Putamen (tissue), 1 donor: ENCODE measurements at regions not wholly inside any gene's neighbourhood (a gene's known extent, or its start where the extent isn't known, plus 50 kb on each side); places are given as distances from the start of the nearest gene placed in this dataset.
"Not testable (repeated sequence)": the region's sequence is repeated elsewhere in the genome, so short reads cannot be mapped to it uniquely, and the experiment has no call there.

Experiments used
- DNase-seq: peaks from one replicate; pipeline ENCODE4 v3.0.0-alpha.2; 2016; ENCODE audit warnings: low spot score

- no peak for DNase-seq
These were observed 817.7 kb upstream of the B3GALT2 start for GRCh38 chr1:194004146-194004545.

GRCh38 chr1:194001726-194002350 lies 815.4 kb upstream of the B3GALT2 start:
- not testable (repeated sequence) for DNase-seq

- DNase-seq: no peak
These were observed 802.5 kb upstream of the B3GALT2 start for GRCh38 chr1:193988885-193989284.

GRCh38 chr1:193979219-193979618 lies 792.8 kb upstream of the B3GALT2 start:
- no peak for DNase-seq

- DNase-seq: no peak
These were observed 787.9 kb upstream of the B3GALT2 start for GRCh38 chr1:193974286-193974798.

- no peak for DNase-seq
These were observed 787.0 kb upstream of the B3GALT2 start for GRCh38 chr1:193973428-193973827.

GRCh38 chr1:193971595-193971994 lies 785.2 kb upstream of the B3GALT2 start:
- DNase-seq: no peak

- DNase-seq: no peak
These were observed 774.1 kb upstream of the B3GALT2 start for GRCh38 chr1:193960499-193960898.

- no peak for DNase-seq
These were observed 773.6 kb upstream of the B3GALT2 start for GRCh38 chr1:193960040-193960439.

GRCh38 chr1:193957556-193958095 lies 771.2 kb upstream of the B3GALT2 start:
- no peak for DNase-seq

GRCh38 chr1:193952778-193953374 lies 766.5 kb upstream of the B3GALT2 start:
- DNase-seq: no peak

- no peak for DNase-seq
These were observed 765.6 kb upstream of the B3GALT2 start for GRCh38 chr1:193951984-193952383.

- DNase-seq: no peak
These were observed 758.0 kb upstream of the B3GALT2 start for GRCh38 chr1:193944454-193944853.

- DNase-seq: no peak
These were observed 753.8 kb upstream of the B3GALT2 start for GRCh38 chr1:193940176-193940575.

GRCh38 chr1:193939585-193939984 lies 753.2 kb upstream of the B3GALT2 start:
- no peak for DNase-seq

- no peak for DNase-seq
These were observed 750.9 kb upstream of the B3GALT2 start for GRCh38 chr1:193937308-193937707.

- DNase-seq: no peak
These were observed 746.6 kb upstream of the B3GALT2 start for GRCh38 chr1:193932979-193933378.

GRCh38 chr1:193931356-193931755 lies 744.9 kb upstream of the B3GALT2 start:
- DNase-seq: no peak

- DNase-seq: no peak
These were observed 743.1 kb upstream of the B3GALT2 start for GRCh38 chr1:193929374-193930033.

GRCh38 chr1:193927550-193927949 lies 741.1 kb upstream of the B3GALT2 start:
- DNase-seq: no peak

- DNase-seq: no peak
These were observed 740.5 kb upstream of the B3GALT2 start for GRCh38 chr1:193926956-193927355.

- DNase-seq: no peak
These were observed 733.4 kb upstream of the B3GALT2 start for GRCh38 chr1:193919827-193920226.

GRCh38 chr1:193916452-193916851 lies 730.0 kb upstream of the B3GALT2 start:
- no peak for DNase-seq
